ENCODE measurements at regions not wholly inside any gene's neighbourhood (a gene's known extent, or its start where the extent isn't known, plus 50 kb on each side); places are given as distances from the start of the nearest gene placed in this dataset.

DNA sequence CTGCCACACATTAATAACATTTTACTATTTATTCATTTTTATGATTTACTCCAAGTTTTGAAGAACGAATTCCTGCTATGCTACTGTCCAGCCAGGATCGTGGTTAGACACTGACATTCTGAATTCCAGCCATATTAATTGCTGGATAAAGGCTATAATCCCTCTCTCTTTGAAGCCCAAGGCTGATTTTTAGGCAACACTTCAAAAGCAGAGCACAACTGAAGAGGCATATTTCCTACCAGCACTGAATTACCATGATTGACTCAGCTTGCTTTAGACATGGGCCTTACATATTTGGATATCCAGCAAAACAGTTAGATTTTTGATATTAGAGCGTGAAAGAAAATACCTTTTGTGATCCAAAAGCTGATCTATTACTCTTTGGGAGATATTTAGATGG is 205.0 kb downstream of the ZIC1 start:
- no peaks in the 10 kb centered on the region for H3K27me3 ChIP-seq (ENCODE audit: control insufficient read depth in 1 of 2, insufficient read depth in 2 of 2, low read length in 1 of 2)
- no peaks in the 10 kb centered on the region for H3K9me3 ChIP-seq (ENCODE audit: control insufficient read depth, low read length)
- no peak for DNase-seq
- 66% methylated on average over 3 of the region's 3 CpGs for WGBS, 2 donors
- H3K4me3 ChIP-seq (ENCODE audit: low read length in 2 of 2) = no peak overlapping the region
- no peaks in the 10 kb centered on the region for H3K4me1 ChIP-seq (ENCODE audit: control insufficient read depth in 1 of 2, insufficient read depth in 2 of 2, low read length in 2 of 2)
- no peak overlapping the region for H3K27ac ChIP-seq (ENCODE audit: low read depth in 1 of 2, low read length in 2 of 2)
- intact Hi-C loops (cut with DNase I) = no loop called here
- ATAC-seq (ENCODE audit: low FRiP score) = no peak
- H3K36me3 ChIP-seq (ENCODE audit: control insufficient read depth in 1 of 2, insufficient read depth in 2 of 2, low read length in 1 of 2) = no peaks in the 10 kb centered on the region

DNA sequence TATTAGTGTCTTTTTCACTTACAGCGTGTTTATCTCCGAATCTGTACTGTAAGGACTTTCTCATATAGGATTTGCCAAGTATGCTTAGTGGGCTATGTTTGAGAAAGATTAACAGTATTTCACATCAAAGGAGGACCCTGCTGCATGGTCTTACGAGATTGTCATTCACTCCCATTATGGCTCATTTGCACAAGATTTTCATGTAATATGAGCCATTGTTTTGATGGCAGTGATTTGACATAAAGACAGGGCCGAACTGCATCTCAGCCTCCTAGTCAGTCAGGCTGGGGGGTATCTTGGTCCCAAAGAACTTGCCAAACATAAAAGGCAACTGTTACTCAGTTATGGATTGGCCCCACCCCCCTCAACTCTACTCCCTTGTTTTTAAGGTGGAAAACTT is 205.9 kb downstream of the ZIC1 start:
- no peak for ATAC-seq (ENCODE audit: low FRiP score)
- intact Hi-C loops (cut with DNase I) = no loop called here
- no peak overlapping the region for H3K27ac ChIP-seq (ENCODE audit: low read depth in 1 of 2, low read length in 2 of 2)
- H3K4me1 ChIP-seq (ENCODE audit: control insufficient read depth in 1 of 2, insufficient read depth in 2 of 2, low read length in 2 of 2) = no peaks in the 10 kb centered on the region
- no peak overlapping the region for H3K4me3 ChIP-seq (ENCODE audit: low read length in 2 of 2)
- no peaks in the 10 kb centered on the region for H3K27me3 ChIP-seq (ENCODE audit: control insufficient read depth in 1 of 2, insufficient read depth in 2 of 2, low read length in 1 of 2)
- no peak for DNase-seq
- H3K36me3 ChIP-seq (ENCODE audit: control insufficient read depth in 1 of 2, insufficient read depth in 2 of 2, low read length in 1 of 2) = no peaks in the 10 kb centered on the region
- 78 to 89% methylated on average over 4 of the region's 4 CpGs for WGBS, 2 donors
- no peaks in the 10 kb centered on the region for H3K9me3 ChIP-seq (ENCODE audit: control insufficient read depth, low read length)

DNA sequence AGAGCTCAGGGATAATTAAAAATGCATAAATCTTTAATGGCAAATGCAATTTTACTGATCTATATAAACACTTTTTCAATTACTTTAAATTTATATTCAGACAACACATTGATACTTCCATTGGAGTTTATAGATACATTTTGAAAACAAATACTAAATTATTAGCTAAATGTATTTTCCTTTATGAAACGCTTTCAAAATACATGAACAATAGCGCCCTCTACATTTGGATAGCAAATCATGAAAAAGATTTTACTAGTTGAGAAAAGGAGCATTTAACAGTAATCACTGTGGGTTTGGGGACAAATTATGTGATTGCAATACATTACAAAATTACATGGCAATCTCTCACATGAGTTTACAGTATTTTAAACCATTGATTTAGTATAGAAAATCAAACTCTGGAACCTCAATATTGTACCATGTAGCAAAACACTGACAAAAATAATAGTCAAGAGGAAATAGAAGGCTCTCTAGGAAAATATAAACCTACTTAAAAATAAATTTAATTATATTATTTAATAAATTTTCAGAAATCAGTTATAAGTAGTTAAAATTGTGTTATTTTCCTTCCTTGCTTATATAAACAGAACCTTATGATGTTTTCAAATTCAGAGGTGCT is 207.9 kb downstream of the ZIC1 start:
- WGBS, 2 donors = 6 to 10% methylated on average over 2 of the region's 2 CpGs
- no peak overlapping the region for H3K27ac ChIP-seq (ENCODE audit: low read depth in 1 of 2, low read length in 2 of 2)
- no peak for ATAC-seq (ENCODE audit: low FRiP score)
- H3K4me3 ChIP-seq (ENCODE audit: low read length in 2 of 2) = no peak overlapping the region
- no peak for DNase-seq
- no peaks in the 10 kb centered on the region for H3K4me1 ChIP-seq (ENCODE audit: control insufficient read depth in 1 of 2, insufficient read depth in 2 of 2, low read length in 2 of 2)
- no peaks in the 10 kb centered on the region for H3K36me3 ChIP-seq (ENCODE audit: control insufficient read depth in 1 of 2, insufficient read depth in 2 of 2, low read length in 1 of 2)
- intact Hi-C loops (cut with DNase I) = no loop called here
- H3K9me3 ChIP-seq (ENCODE audit: control insufficient read depth, low read length) = no peaks in the 10 kb centered on the region
- no peaks in the 10 kb centered on the region for H3K27me3 ChIP-seq (ENCODE audit: control insufficient read depth in 1 of 2, insufficient read depth in 2 of 2, low read length in 1 of 2)

DNA sequence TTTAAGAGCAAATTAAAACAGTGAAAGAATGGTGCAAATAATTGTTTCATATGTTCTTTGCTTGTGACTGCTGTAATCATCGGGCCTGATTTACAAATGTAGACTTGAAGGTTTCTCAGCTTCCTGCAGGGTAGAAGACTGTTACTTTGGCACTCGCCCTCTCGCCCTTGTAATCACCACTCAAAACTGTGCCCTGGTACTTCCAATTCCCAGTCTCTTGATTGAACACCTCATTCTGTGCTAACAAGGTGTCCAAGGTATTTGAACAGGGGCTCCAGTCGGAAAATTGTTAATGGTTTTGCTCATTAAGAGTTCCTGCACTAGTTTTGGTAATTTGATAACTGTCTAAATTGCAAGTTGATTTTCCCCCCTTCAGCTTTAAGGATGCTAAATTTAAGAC is 209.5 kb downstream of the ZIC1 start:
- Histone ChIP-seq H3K36me3 (ENCODE audit: control insufficient read depth in 1 of 2, insufficient read depth in 2 of 2, low read length in 1 of 2) (no peaks in the 10 kb centered on the region), H3K27ac (ENCODE audit: low read depth in 1 of 2, low read length in 2 of 2) (no peak overlapping the region), H3K9me3 (ENCODE audit: control insufficient read depth, low read length) (no peaks in the 10 kb centered on the region), H3K4me3 (ENCODE audit: low read length in 2 of 2) (no peak overlapping the region), H3K4me1 (ENCODE audit: control insufficient read depth in 1 of 2, insufficient read depth in 2 of 2, low read length in 2 of 2) (no peaks in the 10 kb centered on the region), H3K27me3 (ENCODE audit: control insufficient read depth in 1 of 2, insufficient read depth in 2 of 2, low read length in 1 of 2) (no peaks in the 10 kb centered on the region)
- no peak for DNase-seq
- WGBS, 2 donors = 77 to 79% methylated on average over 4 of the region's 4 CpGs
- no peak for ATAC-seq (ENCODE audit: low FRiP score)
- intact Hi-C loops (cut with DNase I) = no loop called here

DNA sequence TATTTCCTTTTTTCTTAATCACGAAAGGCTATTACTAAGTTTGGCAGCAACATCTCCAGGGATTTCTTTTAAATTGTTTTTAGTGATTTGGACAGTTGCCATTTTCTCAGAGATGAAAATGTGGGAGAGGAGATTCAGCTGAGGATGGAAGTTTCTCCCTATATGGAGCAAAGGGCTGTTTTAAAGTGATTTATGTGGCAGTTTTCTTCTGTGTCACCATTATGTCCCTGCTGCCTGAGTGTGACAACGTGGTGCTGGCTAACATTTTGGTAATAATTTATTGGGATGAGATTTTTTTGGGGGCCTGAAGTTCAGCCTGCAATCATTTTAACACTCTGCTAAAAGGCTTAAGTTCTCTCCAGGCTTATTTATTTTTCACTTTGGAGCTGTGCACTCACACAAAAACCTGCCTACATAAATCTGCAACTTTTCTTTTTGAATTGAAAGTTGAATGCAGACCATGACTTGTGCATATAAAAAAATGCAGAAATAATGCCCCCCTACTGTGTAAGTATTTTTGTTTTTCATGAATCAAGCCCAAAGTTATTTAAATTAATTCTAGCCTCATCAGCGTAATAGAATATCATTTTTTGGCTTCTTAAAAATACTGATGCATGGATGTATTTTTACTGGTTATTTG is 210.9 kb downstream of the ZIC1 start:
- intact Hi-C loops (cut with DNase I) = no loop called here
- H3K4me1 ChIP-seq (ENCODE audit: control insufficient read depth in 1 of 2, insufficient read depth in 2 of 2, low read length in 2 of 2) = no peaks in the 10 kb centered on the region
- ATAC-seq (ENCODE audit: low FRiP score) = no peak
- DNase-seq = no peak
- no peak overlapping the region for H3K27ac ChIP-seq (ENCODE audit: low read depth in 1 of 2, low read length in 2 of 2)
- H3K27me3 ChIP-seq (ENCODE audit: control insufficient read depth in 1 of 2, insufficient read depth in 2 of 2, low read length in 1 of 2) = no peaks in the 10 kb centered on the region
- no peaks in the 10 kb centered on the region for H3K36me3 ChIP-seq (ENCODE audit: control insufficient read depth in 1 of 2, insufficient read depth in 2 of 2, low read length in 1 of 2)
- 40 to 45% methylated on average over 3 of the region's 3 CpGs for WGBS, 2 donors
- H3K4me3 ChIP-seq (ENCODE audit: low read length in 2 of 2) = no peak overlapping the region
- no peaks in the 10 kb centered on the region for H3K9me3 ChIP-seq (ENCODE audit: control insufficient read depth, low read length)

DNA sequence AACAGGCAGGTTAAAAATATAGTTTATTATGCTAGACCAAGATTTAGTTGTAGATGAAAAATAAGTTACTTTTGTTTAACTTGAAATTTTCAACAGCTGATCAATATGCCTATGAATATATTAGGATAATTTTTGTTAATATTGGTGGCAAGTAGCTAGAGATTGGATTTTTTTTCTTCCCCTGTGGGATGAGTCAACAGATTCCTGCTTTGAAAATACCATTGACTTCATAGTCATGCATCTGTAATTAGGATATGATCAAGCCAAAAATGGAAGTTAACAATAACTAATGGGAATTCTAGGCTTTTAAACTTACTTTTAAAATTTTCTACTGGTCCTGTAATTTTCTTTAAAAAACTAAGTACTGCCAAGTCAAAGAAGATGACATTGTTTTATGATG is 211.7 kb downstream of the ZIC1 start:
- intact Hi-C loops (cut with DNase I) = no loop called here
- Histone ChIP-seq H3K4me3 (ENCODE audit: low read length in 2 of 2) (no peak overlapping the region), H3K9me3 (ENCODE audit: control insufficient read depth, low read length) (no peaks in the 10 kb centered on the region), H3K36me3 (ENCODE audit: control insufficient read depth in 1 of 2, insufficient read depth in 2 of 2, low read length in 1 of 2) (no peaks in the 10 kb centered on the region), H3K4me1 (ENCODE audit: control insufficient read depth in 1 of 2, insufficient read depth in 2 of 2, low read length in 2 of 2) (no peaks in the 10 kb centered on the region), H3K27me3 (ENCODE audit: control insufficient read depth in 1 of 2, insufficient read depth in 2 of 2, low read length in 1 of 2) (no peaks in the 10 kb centered on the region), H3K27ac (ENCODE audit: low read depth in 1 of 2, low read length in 2 of 2) (no peak overlapping the region)
- no peak for ATAC-seq (ENCODE audit: low FRiP score)
- no peak for DNase-seq

DNA sequence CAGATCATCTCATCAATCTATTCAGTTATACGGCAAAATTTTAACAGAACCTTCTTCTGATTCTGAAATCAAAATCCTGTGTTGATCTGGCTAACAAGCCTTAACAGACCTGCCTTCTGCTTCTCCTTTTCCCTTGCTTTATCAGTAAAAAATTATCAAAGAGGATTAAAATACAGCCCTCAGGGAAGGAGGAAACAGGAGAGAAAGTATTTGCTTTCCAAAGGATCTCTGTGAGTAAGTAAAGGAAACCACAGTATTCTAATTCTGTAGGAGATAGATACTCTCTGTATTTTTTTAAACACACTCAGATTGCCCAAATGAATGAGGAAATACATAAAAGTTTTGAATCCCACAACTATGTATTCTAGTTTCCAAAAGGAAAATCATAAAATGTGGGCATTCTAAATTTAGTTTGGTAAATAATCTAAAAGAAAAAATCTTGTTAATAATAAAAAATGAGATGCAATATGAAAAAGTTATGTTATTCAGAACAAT is 221.8 kb downstream of the ZIC1 start:
- no peak for ATAC-seq (ENCODE audit: low FRiP score)
- no peaks in the 10 kb centered on the region for H3K4me1 ChIP-seq (ENCODE audit: control insufficient read depth in 1 of 2, insufficient read depth in 2 of 2, low read length in 2 of 2)
- DNase-seq = no peak
- no peaks in the 10 kb centered on the region for H3K36me3 ChIP-seq (ENCODE audit: control insufficient read depth in 1 of 2, insufficient read depth in 2 of 2, low read length in 1 of 2)
- intact Hi-C loops (cut with DNase I) = no loop called here
- WGBS, 2 donors = 86 to 90% methylated on average over 1 of the region's 1 CpG
- H3K27me3 ChIP-seq (ENCODE audit: control insufficient read depth in 1 of 2, insufficient read depth in 2 of 2, low read length in 1 of 2) = no peaks in the 10 kb centered on the region
- H3K9me3 ChIP-seq (ENCODE audit: control insufficient read depth, low read length) = peaks cover 4% of the 10 kb centered on the region
- no peak overlapping the region for H3K27ac ChIP-seq (ENCODE audit: low read depth in 1 of 2, low read length in 2 of 2)
- H3K4me3 ChIP-seq (ENCODE audit: low read length in 2 of 2) = no peak overlapping the region

DNA sequence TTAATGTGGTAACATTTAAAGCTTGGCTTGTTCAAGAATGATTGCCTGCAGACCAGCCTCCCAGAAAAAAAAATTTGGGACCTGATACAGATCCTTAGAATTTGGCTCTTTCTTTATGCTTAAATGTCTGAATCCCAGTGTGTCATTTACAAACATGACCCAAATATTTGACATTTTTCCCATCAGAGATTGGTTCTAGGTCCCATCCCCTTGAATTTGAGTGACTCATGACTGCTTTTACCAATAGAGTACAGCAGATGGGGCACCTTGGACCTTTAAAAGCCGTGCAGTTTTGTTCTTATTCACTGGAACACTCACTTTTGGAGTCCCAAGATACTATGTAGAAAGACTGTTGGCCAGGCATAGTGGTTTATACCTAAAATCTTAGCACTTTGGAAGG is 231.6 kb downstream of the ZIC1 start:
- no peak for DNase-seq
- WGBS, 2 donors = 76 to 84% methylated on average over 1 of the region's 1 CpG
- Histone ChIP-seq H3K9me3 (ENCODE audit: control insufficient read depth, low read length) (no peaks in the 10 kb centered on the region), H3K36me3 (ENCODE audit: control insufficient read depth in 1 of 2, insufficient read depth in 2 of 2, low read length in 1 of 2) (no peaks in the 10 kb centered on the region), H3K27me3 (ENCODE audit: control insufficient read depth in 1 of 2, insufficient read depth in 2 of 2, low read length in 1 of 2) (no peaks in the 10 kb centered on the region), H3K4me1 (ENCODE audit: control insufficient read depth in 1 of 2, insufficient read depth in 2 of 2, low read length in 2 of 2) (no peaks in the 10 kb centered on the region), H3K4me3 (ENCODE audit: low read length in 2 of 2) (no peak overlapping the region), H3K27ac (ENCODE audit: low read depth in 1 of 2, low read length in 2 of 2) (no peak overlapping the region)
- intact Hi-C loops (cut with DNase I) = no loop called here
- ATAC-seq (ENCODE audit: low FRiP score) = no peak

DNA sequence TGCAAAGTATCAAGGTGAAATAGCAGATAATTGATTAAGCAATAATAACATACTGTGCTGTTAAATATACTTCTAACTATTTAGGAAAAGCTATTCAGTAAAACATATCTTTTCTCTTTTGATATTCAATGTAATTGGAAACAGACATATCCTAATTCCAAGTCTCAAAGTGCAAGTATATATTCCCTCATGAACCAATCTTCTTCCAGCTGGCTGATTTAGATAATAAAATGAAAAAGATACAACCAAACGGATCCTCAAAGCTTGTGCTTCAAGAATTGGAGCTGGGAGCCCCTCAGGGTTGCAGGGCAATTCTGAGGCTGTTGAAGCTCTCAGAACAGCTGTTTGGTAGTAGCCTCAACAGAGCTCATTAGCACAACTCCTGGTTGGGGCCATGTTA is 236.6 kb downstream of the ZIC1 start:
- Histone ChIP-seq H3K36me3 (ENCODE audit: control insufficient read depth in 1 of 2, insufficient read depth in 2 of 2, low read length in 1 of 2) (no peaks in the 10 kb centered on the region), H3K9me3 (ENCODE audit: control insufficient read depth, low read length) (no peaks in the 10 kb centered on the region), H3K4me3 (ENCODE audit: low read length in 2 of 2) (no peak overlapping the region), H3K4me1 (ENCODE audit: control insufficient read depth in 1 of 2, insufficient read depth in 2 of 2, low read length in 2 of 2) (no peaks in the 10 kb centered on the region), H3K27ac (ENCODE audit: low read depth in 1 of 2, low read length in 2 of 2) (no peak overlapping the region), H3K27me3 (ENCODE audit: control insufficient read depth in 1 of 2, insufficient read depth in 2 of 2, low read length in 1 of 2) (no peaks in the 10 kb centered on the region)
- 72 to 78% methylated on average over 1 of the region's 1 CpG for whole genome bisulfite sequencing, 2 donors
- intact Hi-C loops (cut with DNase I) = no loop called here
- DNase-seq (no peak), ATAC-seq (ENCODE audit: low FRiP score) (no peak)
